ENCODE measurements at regions not wholly inside any gene's neighbourhood (a gene's known extent, or its start where the extent isn't known, plus 50 kb on each side); places are given as distances from the start of the nearest gene placed in this dataset.

DNA sequence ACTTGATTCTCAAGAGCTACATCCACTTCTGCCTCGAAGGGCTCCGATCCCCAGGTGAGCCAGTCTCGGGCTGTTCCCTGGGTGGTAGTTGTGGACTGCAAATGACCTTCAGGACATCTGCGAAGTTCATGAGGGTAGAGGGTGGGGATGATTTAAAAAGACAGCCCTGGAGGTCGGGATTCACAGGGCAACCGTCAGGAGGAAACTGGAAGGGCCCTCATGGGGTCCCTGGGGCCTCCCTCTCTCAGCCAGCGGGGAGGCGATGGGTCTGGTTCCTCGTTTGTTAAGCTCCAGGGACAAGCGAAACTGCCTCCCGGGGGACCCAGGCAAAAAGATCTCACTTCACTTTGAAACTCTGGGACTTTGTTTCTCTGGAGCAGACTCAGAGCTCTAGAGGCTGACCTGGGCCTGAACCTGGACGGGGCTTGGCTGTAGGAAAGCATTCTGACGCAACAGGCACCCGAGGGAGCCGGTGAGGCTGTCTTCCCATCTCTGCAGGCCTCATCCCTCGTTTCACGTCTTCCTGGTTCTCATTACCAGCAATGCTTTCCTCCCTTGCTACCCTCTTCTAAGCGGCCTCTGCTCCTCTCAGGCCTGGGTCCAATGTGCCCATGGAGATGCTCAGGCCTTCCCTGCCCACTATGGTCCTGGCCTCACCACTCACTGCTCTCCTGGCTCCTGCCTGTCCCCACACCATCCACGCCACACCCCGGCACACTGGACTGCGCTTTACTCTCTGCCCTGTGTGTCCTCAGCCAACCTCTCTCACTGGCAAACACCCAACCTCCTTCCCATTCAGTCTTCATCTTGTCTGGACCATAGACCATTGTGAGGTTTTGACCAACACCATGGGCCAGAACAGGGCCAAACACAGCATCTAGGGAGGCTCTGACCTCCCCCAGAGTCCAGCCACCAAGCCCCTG, 214.2 kb upstream of the TNRC6C start:
- peak; percentile 12 to 61 (median 38) for ATAC-seq
- no peaks in the 10 kb centered on the region for H3K36me3 ChIP-seq
- intact Hi-C loops (cut with DNase I), result no loop called here
- TF ChIP-seq CTCF (IDR thresholded peaks at IDR 0.05) (no peak), POLR2A (IDR thresholded peaks at IDR 0.05) (no peak)
- peak overlapping the region in 6 of 12 donors; percentile 22 to 64 (median 40) for H3K27ac ChIP-seq
- H3K27me3 ChIP-seq, result no peaks in the 10 kb centered on the region
- DNase-seq, result peak in 4 of 5 donors; percentile 37 to 59 (median 49)
- 75 to 82% (median 76%) methylated on average over 17 to 21 of the region's 21 CpGs for WGBS, 4 donors
- H3K4me3 ChIP-seq, result no peak overlapping the region
- no peaks in the 10 kb centered on the region for H3K9me3 ChIP-seq
- peaks cover 0 to 11% (median 2%) of the 10 kb centered on the region in 12 donors for H3K4me1 ChIP-seq

DNA sequence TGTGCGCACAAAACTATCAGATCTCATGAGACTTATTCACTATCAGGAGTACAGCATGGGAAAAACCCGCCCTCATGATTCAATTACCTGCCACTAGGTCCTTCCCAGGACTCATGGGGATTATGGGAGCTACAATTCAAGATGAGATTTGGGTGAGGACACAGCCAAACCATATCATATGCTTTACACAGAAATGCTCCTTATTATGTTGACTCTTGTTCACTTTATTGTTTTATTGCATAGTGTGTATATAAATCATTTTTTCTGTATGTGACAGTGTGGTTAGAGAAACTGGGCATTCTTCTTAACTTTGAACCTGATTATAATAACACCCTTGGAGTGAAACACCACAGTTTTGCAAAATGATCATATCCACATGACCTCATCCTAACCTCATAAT, 212.8 kb upstream of the TNRC6C start:
- H3K27me3 ChIP-seq, result no peaks in the 10 kb centered on the region
- peaks cover 0 to 8% (median 0%) of the 10 kb centered on the region in 12 donors for H3K4me1 ChIP-seq
- intact Hi-C loops (cut with DNase I), result no loop called here
- no peak for ATAC-seq
- no peak for DNase-seq
- no peak for TF ChIP-seq CTCF (IDR thresholded peaks at IDR 0.05)
- TF ChIP-seq POLR2A (IDR thresholded peaks at IDR 0.05), result no peak
- H3K4me3 ChIP-seq, result no peak overlapping the region
- no peaks in the 10 kb centered on the region for H3K36me3 ChIP-seq
- no peaks in the 10 kb centered on the region for H3K9me3 ChIP-seq
- WGBS, 4 donors, result 94 to 98% (median 97%) methylated on average over 2 of the region's 2 CpGs
- H3K27ac ChIP-seq, result no peak overlapping the region

DNA sequence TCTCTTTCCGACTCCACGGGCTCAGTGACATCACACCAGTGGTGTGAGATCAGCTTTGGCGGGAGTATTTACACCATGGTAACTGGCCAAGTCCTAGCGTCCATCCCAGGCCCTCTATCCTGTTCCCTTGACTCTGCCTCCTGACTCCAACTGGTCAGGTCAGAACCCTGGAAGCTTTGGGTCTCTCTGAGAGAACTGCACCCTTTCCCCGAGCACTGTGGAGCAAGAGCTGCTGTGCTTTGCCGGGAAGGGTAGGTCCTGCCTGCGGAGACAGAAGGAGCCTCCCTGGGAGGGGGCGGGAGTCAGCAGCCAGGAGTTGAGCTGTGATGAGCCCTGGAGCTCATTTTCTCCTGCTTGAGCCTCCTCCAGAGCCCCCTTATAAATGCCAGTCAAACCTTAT, 212.1 kb upstream of the TNRC6C start:
- TF ChIP-seq CTCF (IDR thresholded peaks at IDR 0.05), result no peak
- TF ChIP-seq POLR2A (IDR thresholded peaks at IDR 0.05), result no peak
- ATAC-seq (no peak), DNase-seq (no peak)
- Histone ChIP-seq H3K9me3 (no peaks in the 10 kb centered on the region), H3K4me1 (peaks cover 0 to 8% (median 0%) of the 10 kb centered on the region in 12 donors), H3K4me3 (no peak overlapping the region), H3K27me3 (no peaks in the 10 kb centered on the region), H3K27ac (no peak overlapping the region), H3K36me3 (no peaks in the 10 kb centered on the region)
- intact Hi-C loops (cut with DNase I), result no loop called here
- 94 to 99% (median 96%) methylated on average over 8 of the region's 8 CpGs for WGBS, 4 donors

DNA sequence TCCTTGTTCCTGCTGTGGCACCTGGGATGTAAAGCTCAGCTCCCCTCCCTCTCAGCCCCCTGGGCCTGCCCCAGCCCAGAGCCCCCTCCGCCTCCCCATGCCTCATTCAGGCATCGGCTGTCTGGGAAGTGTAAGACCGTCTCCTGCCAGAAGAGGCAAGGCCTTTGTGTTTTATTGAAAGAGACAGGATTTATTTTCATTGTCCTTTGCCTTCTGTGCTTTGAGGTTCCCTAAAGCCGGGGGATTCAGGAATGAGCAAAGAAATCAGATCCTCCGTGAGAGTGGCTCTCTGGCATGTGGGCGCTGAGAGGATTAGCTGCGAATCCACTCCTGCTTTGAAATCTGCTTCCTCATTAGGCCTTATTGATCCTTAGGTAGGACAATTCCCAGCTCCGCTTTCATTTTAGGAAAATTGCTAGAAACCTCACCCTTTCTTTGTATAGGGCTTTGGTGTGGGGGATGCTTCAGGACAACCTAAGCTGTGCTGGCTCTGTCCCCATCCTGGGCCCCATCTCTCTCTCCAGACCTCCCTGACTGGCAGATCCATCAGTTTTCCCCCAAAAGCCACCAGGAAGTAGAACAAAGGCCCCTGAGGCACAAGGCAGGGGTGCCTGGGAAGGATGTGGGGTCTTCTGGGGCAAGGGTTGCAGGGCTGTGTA, 211.5 kb upstream of the TNRC6C start:
- H3K36me3 ChIP-seq, result no peaks in the 10 kb centered on the region
- intact Hi-C loops (cut with DNase I), result no loop called here
- H3K9me3 ChIP-seq, result no peaks in the 10 kb centered on the region
- peaks cover 0 to 8% (median 0%) of the 10 kb centered on the region in 12 donors for H3K4me1 ChIP-seq
- no peak for DNase-seq
- H3K27me3 ChIP-seq, result no peaks in the 10 kb centered on the region
- TF ChIP-seq CTCF (IDR thresholded peaks at IDR 0.05) (no peak), POLR2A (IDR thresholded peaks at IDR 0.05) (no peak)
- H3K4me3 ChIP-seq, result no peak overlapping the region
- ATAC-seq, result no peak
- WGBS, 4 donors, result 89 to 93% (median 92%) methylated on average over 8 of the region's 8 CpGs
- no peak overlapping the region for H3K27ac ChIP-seq
